ENCODE measurements at regions not wholly inside any gene's neighbourhood (a gene's known extent, or its start where the extent isn't known, plus 50 kb on each side); places are given as distances from the start of the nearest gene placed in this dataset.

DNA sequence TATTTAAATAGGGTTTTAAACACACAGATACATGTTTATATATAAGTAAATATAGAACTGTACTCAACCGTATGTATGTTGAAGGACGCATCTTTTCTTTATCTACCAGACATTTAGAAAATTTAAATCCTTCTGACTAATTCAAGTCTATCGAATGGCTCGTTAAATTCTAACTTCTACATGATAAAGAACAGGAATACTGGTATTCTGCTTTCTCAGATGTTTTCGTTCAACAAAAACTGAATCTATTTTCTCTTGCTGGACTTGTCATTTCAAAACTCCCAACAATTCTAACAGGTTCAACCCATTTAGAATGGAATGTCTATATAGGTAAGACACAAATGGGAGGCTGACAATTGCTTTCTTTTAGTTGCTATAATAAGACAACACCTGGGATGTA is 978.3 kb upstream of the ADGRL3 start:
- DNase-seq (ENCODE audit: low spot score) (no peak), ATAC-seq (no peak), FAIRE-seq (no peak)
- Histone ChIP-seq H2AFZ (ENCODE audit: low read length) (no peak overlapping the region), H3K9ac (ENCODE audit: insufficient read depth, low read depth, low read length) (no peak overlapping the region), H3K27ac (ENCODE audit: extremely low read length, insufficient read depth, low read length) (no peak overlapping the region), H3K4me1 (ENCODE audit: insufficient read depth, low read length) (no peaks in the 10 kb centered on the region), H3K4me2 (ENCODE audit: low read depth, low read length) (no peak overlapping the region), H3K36me3 (replicated peaks in 1 of 2; ENCODE audit: control insufficient read depth in 1 of 2, insufficient read depth in 2 of 2, low read length in 2 of 2) (no peaks in the 10 kb centered on the region), H4K20me1 (ENCODE audit: insufficient read depth, low read length) (no peaks in the 10 kb centered on the region), H3K9me3 (ENCODE audit: low read length) (no peaks in the 10 kb centered on the region), H3K27me3 (ENCODE audit: control insufficient read depth in 1 of 2, insufficient read depth in 2 of 2, low read length in 2 of 2) (no peaks in the 10 kb centered on the region), H3K4me3 (replicated peaks in 1 of 3; ENCODE audit: insufficient read depth in 1 of 3, low read depth in 2 of 3, low read length in 3 of 3) (no peak overlapping the region), H3K79me2 (ENCODE audit: insufficient read depth, low read length) (no peaks in the 10 kb centered on the region)
- BruUV-seq (replicated peaks) = no TSS peak
- TF ChIP-seq ZNF367 (CRISPR knock-in tag; IDR thresholded peaks at IDR 0.05; ENCODE audit: borderline replicate concordance) = no peak
- TF ChIP-seq HNRNPL (IDR thresholded peaks at IDR 0.05; ENCODE audit: low read depth, low read length) = no peak
- TF ChIP-seq KLF11 (CRISPR knock-in tag; IDR thresholded peaks at IDR 0.05) = no peak
- no peak for TF ChIP-seq ZNF530 (CRISPR knock-in tag; IDR thresholded peaks at IDR 0.05; ENCODE audit: low read depth)
- no peak for TF ChIP-seq ZFP82 (CRISPR knock-in tag; IDR thresholded peaks at IDR 0.05; ENCODE audit: borderline replicate concordance)
- TF ChIP-seq POGZ (CRISPR knock-in tag; IDR thresholded peaks at IDR 0.05) = no peak
- intact Hi-C loops (cut with micrococcal nuclease; ENCODE audit: unreplicated experiment) = no loop called here
- ChIA-PET CTCF (ENCODE audit: low intra/inter-chr PET ratio, low total read pairs) (no interaction called here), POLR2A (no interaction called here)
- WGBS (ENCODE audit: low lambda C conversion rate) = 31% methylated on average over 5 of the region's 5 CpGs
- in situ Hi-C loops (cut with HindIII; ENCODE audit: extremely low pct_ligation_motif_present, low pct_unique_long_range_greater_than_20kb) = no loop called here

DNA sequence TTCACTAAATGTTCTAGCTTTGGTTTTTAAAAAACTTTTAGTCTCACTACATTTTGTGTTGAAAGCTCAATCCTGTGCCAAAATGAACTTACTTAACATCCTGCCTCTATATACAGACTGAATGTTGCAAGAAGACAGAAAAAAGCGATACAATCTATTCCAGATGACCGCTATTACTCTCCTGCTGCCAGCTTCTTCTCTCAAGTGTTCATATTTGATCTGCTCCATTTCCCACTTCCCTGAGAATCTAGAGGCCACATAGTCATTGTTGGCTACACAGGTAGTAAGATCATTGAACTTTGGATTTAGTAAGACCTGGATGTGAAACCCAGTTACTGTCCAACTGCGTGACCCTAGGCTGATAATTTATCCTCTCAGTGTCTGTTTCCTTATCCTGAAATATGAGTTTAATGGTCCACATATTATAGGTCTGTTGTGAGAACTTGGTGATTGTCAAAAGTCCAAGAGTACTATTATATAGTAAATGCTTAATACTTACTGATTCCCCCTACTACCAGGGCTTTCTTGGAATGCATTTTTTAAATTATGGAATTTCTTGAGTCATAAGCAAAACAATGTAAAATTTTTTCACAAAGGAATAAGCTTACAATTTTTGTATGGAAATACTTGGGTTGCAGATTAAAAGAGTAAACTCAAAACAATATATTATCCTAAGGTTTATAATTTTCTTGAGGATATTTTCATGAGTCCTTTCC is 976.8 kb upstream of the ADGRL3 start:
- in situ Hi-C loops (cut with HindIII; ENCODE audit: extremely low pct_ligation_motif_present, low pct_unique_long_range_greater_than_20kb) (no loop called here), intact Hi-C loops (cut with micrococcal nuclease; ENCODE audit: unreplicated experiment) (no loop called here)
- TF ChIP-seq KDM5A (IDR thresholded peaks at IDR 0.05; ENCODE audit: borderline replicate concordance, low read length) (no peak), ZFP82 (CRISPR knock-in tag; IDR thresholded peaks at IDR 0.05; ENCODE audit: borderline replicate concordance) (no peak)
- TF ChIP-seq, protein P1, sequence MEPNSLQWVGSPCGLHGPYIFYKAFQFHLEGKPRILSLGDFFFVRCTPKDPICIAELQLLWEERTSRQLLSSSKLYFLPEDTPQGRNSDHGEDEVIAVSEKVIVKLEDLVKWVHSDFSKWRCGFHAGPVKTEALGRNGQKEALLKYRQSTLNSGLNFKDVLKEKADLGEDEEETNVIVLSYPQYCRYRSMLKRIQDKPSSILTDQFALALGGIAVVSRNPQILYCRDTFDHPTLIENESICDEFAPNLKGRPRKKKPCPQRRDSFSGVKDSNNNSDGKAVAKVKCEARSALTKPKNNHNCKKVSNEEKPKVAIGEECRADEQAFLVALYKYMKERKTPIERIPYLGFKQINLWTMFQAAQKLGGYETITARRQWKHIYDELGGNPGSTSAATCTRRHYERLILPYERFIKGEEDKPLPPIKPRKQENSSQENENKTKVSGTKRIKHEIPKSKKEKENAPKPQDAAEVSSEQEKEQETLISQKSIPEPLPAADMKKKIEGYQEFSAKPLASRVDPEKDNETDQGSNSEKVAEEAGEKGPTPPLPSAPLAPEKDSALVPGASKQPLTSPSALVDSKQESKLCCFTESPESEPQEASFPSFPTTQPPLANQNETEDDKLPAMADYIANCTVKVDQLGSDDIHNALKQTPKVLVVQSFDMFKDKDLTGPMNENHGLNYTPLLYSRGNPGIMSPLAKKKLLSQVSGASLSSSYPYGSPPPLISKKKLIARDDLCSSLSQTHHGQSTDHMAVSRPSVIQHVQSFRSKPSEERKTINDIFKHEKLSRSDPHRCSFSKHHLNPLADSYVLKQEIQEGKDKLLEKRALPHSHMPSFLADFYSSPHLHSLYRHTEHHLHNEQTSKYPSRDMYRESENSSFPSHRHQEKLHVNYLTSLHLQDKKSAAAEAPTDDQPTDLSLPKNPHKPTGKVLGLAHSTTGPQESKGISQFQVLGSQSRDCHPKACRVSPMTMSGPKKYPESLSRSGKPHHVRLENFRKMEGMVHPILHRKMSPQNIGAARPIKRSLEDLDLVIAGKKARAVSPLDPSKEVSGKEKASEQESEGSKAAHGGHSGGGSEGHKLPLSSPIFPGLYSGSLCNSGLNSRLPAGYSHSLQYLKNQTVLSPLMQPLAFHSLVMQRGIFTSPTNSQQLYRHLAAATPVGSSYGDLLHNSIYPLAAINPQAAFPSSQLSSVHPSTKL (CRISPR knock-in tag; IDR thresholded peaks at IDR 0.05) = no peak
- Histone ChIP-seq H3K79me2 (ENCODE audit: insufficient read depth, low read length) (no peaks in the 10 kb centered on the region), H3K4me1 (ENCODE audit: insufficient read depth, low read length) (no peaks in the 10 kb centered on the region), H2AFZ (ENCODE audit: low read length) (no peak overlapping the region), H3K27me3 (ENCODE audit: control insufficient read depth in 1 of 2, insufficient read depth in 2 of 2, low read length in 2 of 2) (no peaks in the 10 kb centered on the region), H3K9ac (ENCODE audit: insufficient read depth, low read depth, low read length) (no peak overlapping the region), H4K20me1 (ENCODE audit: insufficient read depth, low read length) (no peaks in the 10 kb centered on the region), H3K9me3 (ENCODE audit: low read length) (no peaks in the 10 kb centered on the region), H3K4me2 (ENCODE audit: low read depth, low read length) (no peak overlapping the region), H3K4me3 (replicated peaks in 1 of 3; ENCODE audit: insufficient read depth in 1 of 3, low read depth in 2 of 3, low read length in 3 of 3) (no peak overlapping the region), H3K27ac (ENCODE audit: extremely low read length, insufficient read depth, low read length) (no peak overlapping the region), H3K36me3 (replicated peaks in 1 of 2; ENCODE audit: control insufficient read depth in 1 of 2, insufficient read depth in 2 of 2, low read length in 2 of 2) (no peaks in the 10 kb centered on the region)
- no peak for DNase-seq (ENCODE audit: low spot score)
- FAIRE-seq = no peak
- no TSS peak for BruUV-seq (replicated peaks)
- 11% methylated on average over 3 of the region's 3 CpGs for WGBS (ENCODE audit: low lambda C conversion rate)
- no peak for ATAC-seq
- POLR2A ChIA-PET = no interaction called here
- CTCF ChIA-PET (ENCODE audit: low intra/inter-chr PET ratio, low total read pairs) = no interaction called here
